HCT116 (cell line): ENCODE measurements at regions not wholly inside any gene's neighbourhood (a gene's known extent, or its start where the extent isn't known, plus 50 kb on each side); places are given as distances from the start of the nearest gene placed in this dataset.

Experiments used
- ATAC-seq: fragments of 200-7000 bp; cut with Tn5 transposase; 2 replicates; pipeline ENCODE4 v1.9.1; 2020; ENCODE audit warnings: mild to moderate bottlenecking, moderate library complexity
- BruUV-seq: library from RNA; stranded (reverse); fragments of 400-500 nt; replicated peaks from 2 replicates; lab custom pipeline; 2021; lab: Mats Ljungman, UMichigan
- CTCF ChIA-PET: fragments of 300-600 bp; sonication (Branson Sonifier 250); formaldehyde crosslinking; loops from one replicate; lab custom pipeline; 2021; ENCODE audit warnings: antibody characterized with exemption; lab: Charles Lee
- POLR2A ChIA-PET: fragments of 300-600, 350-600 bp; sonication (Branson Sonifier 250); formaldehyde crosslinking; loops from one replicate; lab custom pipeline; 2021; ENCODE audit warnings: antibody characterized with exemption; lab: Charles Lee
- RAD21 ChIA-PET, 2 experiments: fragments of 300-600 bp; sonication (Branson Sonifier 250); formaldehyde crosslinking; loops; one replicate each; lab custom pipeline; 2023; ENCODE audit warnings: low total read pairs in 2 of 2; ENCODE audit not compliant: uncharacterized antibody in 2 of 2, unreplicated experiment in 2 of 2, low non-redundant PET in 1 of 2; lab: Charles Lee
- DNase-seq: peaks from one replicate; pipeline ENCODE4 v3.0.0-alpha.2; 2010; ENCODE audit warnings: low read depth, low spot score
- H2AFZ ChIP-seq: fragments of 200-600 bp; shearing (Covaris generic), sonication (generic); 2 replicates; pipeline ENCODE4 v1.6.1; 2017; ENCODE audit warnings: low read depth, mixed run types, mixed read lengths, antibody characterized with exemption, low read length; ENCODE audit not compliant: poor library complexity, severe bottlenecking
- H3K27ac ChIP-seq: 2 replicates; pipeline ENCODE4 v1.5.1; 2012; ENCODE audit warnings: low read depth, low read length
- H3K27me3 ChIP-seq: fragments of 200-600 bp; sonication (generic); 2 replicates; pipeline ENCODE4 v1.6.1; 2016; ENCODE audit warnings: mixed run types, low read length, mixed read lengths; ENCODE audit not compliant: insufficient read depth
- H3K36me3 ChIP-seq, 2 experiments: fragments of 200-500 bp in 1 of 2; fragments of 200-600 bp in 1 of 2; sonication (Bioruptor generic) in 1 of 2; sonication (generic) in 1 of 2; 2 replicates each; pipeline versions ENCODE4 v1.5.1 to v1.6.1; 2014 to 2016; ENCODE audit warnings: low read length in 2 of 2, inconsistent platforms in 1 of 2, mixed read lengths in 1 of 2, mixed run types in 1 of 2; ENCODE audit not compliant: insufficient read depth in 2 of 2, control insufficient read depth in 1 of 2
- H3K4me1 ChIP-seq, 2 experiments: fragments of 200-600 bp in 1 of 2; sonication (generic) in 1 of 2; 2 replicates each; pipeline versions ENCODE4 v1.5.1 to v1.6.1; 2012 to 2017; ENCODE audit warnings: low read length in 2 of 2, inconsistent platforms in 1 of 2, mild to moderate bottlenecking in 1 of 2, mixed read lengths in 1 of 2, mixed run types in 1 of 2, moderate library complexity in 1 of 2; ENCODE audit not compliant: insufficient read depth in 2 of 2, control insufficient read depth in 1 of 2
- H3K4me2 ChIP-seq: fragments of 200-600 bp; sonication (generic); 2 replicates; pipeline ENCODE4 v1.6.1; 2017; ENCODE audit warnings: mixed run types, low read length, mixed read lengths
- H3K4me3 ChIP-seq, 2 experiments: fragments of 200-600 bp in 1 of 2; sonication (generic) in 1 of 2; replicated peaks in 1 of 2; 2 replicates each; pipeline ENCODE4 v1.5.1; 2011 to 2016; ENCODE audit warnings: low read length in 2 of 2, control low read depth in 1 of 2, low read depth in 1 of 2, mild to moderate bottlenecking in 1 of 2, mixed read lengths in 1 of 2, mixed run types in 1 of 2
- H3K79me2 ChIP-seq: fragments of 200-600 bp; sonication (generic); 2 replicates; pipeline ENCODE4 v1.6.1; 2017; ENCODE audit warnings: mild to moderate bottlenecking, mixed run types, low read length, moderate library complexity, mixed read lengths; ENCODE audit not compliant: insufficient read depth
- H3K9ac ChIP-seq: fragments of 200-600 bp; sonication (generic); 2 replicates; pipeline ENCODE4 v1.6.1; 2016; ENCODE audit warnings: low read length, mixed read lengths
- H3K9me2 ChIP-seq: fragments of 200-600 bp; sonication (generic), shearing (Covaris generic); 2 replicates; pipeline ENCODE4 v1.6.1; 2017; ENCODE audit warnings: mixed run types, mild to moderate bottlenecking, moderate library complexity; ENCODE audit not compliant: insufficient read depth
- H3K9me3 ChIP-seq, 2 experiments: fragments of 200-500 bp in 1 of 2; fragments of 200-600 bp in 1 of 2; sonication (Bioruptor generic) in 1 of 2; sonication (generic) in 1 of 2; 2 replicates each; pipeline ENCODE4 v1.6.1; 2014 to 2017; ENCODE audit warnings: low read length in 2 of 2, mixed read lengths in 2 of 2, inconsistent platforms in 1 of 2, low read depth in 1 of 2, mild to moderate bottlenecking in 1 of 2, mixed run types in 1 of 2, moderate library complexity in 1 of 2; ENCODE audit not compliant: control insufficient read depth in 1 of 2, insufficient read depth in 1 of 2
- H4K20me1 ChIP-seq: fragments of 200-600 bp; sonication (generic), shearing (Covaris generic); 2 replicates; pipeline ENCODE4 v1.6.1; 2017; ENCODE audit warnings: mixed run types, mild to moderate bottlenecking, moderate library complexity; ENCODE audit not compliant: insufficient read depth
- SP1 ChIP-seq: IDR thresholded peaks from 2 replicates; pipeline ENCODE4 v1.6.1; 2012; ENCODE audit warnings: low read depth
- intact Hi-C: fragments of 100-400 bp; cut with micrococcal nuclease; formaldehyde crosslinking; loops from 2 replicates; pipeline ENCODE4 v1.10.0; 2022
- TF ChIP-seq, protein P1 (sequence below), 3 experiments: fragments of 200-600 bp in 1 of 3; sonication (generic) in 1 of 3; IDR thresholded peaks in 2 of 3; conservative IDR thresholded peaks in 1 of 3; 2 replicates each; pipeline ENCODE4 v1.5.1; 2012 to 2017; ENCODE audit warnings: low read depth in 2 of 3, low read length in 2 of 3, antibody characterized with exemption in 1 of 3, borderline replicate concordance in 1 of 3, control low read depth in 1 of 3, mild to moderate bottlenecking in 1 of 3, mixed read lengths in 1 of 3, mixed run types in 1 of 3, moderate library complexity in 1 of 3; ENCODE audit not compliant: insufficient read depth in 1 of 3
- TF ChIP-seq, protein P2 (sequence below): IDR thresholded peaks from 2 replicates; pipeline ENCODE4 v1.6.1; 2011; ENCODE audit warnings: mild to moderate bottlenecking, low read length, moderate library complexity; ENCODE audit not compliant: insufficient replicate concordance; ENCODE audit errors: extremely low read depth

- no peaks in the 10 kb centered on the region for H4K20me1 ChIP-seq
- ATAC-seq, result no peak
- ChIA-PET RAD21 (no interaction called here), CTCF (no interaction called here)
- intact Hi-C loops, result no loop called here
- TF ChIP-seq, protein P1, sequence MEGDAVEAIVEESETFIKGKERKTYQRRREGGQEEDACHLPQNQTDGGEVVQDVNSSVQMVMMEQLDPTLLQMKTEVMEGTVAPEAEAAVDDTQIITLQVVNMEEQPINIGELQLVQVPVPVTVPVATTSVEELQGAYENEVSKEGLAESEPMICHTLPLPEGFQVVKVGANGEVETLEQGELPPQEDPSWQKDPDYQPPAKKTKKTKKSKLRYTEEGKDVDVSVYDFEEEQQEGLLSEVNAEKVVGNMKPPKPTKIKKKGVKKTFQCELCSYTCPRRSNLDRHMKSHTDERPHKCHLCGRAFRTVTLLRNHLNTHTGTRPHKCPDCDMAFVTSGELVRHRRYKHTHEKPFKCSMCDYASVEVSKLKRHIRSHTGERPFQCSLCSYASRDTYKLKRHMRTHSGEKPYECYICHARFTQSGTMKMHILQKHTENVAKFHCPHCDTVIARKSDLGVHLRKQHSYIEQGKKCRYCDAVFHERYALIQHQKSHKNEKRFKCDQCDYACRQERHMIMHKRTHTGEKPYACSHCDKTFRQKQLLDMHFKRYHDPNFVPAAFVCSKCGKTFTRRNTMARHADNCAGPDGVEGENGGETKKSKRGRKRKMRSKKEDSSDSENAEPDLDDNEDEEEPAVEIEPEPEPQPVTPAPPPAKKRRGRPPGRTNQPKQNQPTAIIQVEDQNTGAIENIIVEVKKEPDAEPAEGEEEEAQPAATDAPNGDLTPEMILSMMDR (IDR thresholded peaks at IDR 0.05 in 2 of 3, conservative IDR thresholded peaks at IDR 0.05 in 1 of 3; ENCODE audit: borderline replicate concordance in 1 of 3, insufficient read depth in 1 of 3, low read depth in 2 of 3, low read length in 2 of 3), result no peak
- no peak for TF ChIP-seq SP1
- TF ChIP-seq, protein P2, sequence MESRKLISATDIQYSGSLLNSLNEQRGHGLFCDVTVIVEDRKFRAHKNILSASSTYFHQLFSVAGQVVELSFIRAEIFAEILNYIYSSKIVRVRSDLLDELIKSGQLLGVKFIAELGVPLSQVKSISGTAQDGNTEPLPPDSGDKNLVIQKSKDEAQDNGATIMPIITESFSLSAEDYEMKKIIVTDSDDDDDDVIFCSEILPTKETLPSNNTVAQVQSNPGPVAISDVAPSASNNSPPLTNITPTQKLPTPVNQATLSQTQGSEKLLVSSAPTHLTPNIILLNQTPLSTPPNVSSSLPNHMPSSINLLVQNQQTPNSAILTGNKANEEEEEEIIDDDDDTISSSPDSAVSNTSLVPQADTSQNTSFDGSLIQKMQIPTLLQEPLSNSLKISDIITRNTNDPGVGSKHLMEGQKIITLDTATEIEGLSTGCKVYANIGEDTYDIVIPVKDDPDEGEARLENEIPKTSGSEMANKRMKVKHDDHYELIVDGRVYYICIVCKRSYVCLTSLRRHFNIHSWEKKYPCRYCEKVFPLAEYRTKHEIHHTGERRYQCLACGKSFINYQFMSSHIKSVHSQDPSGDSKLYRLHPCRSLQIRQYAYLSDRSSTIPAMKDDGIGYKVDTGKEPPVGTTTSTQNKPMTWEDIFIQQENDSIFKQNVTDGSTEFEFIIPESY, result no peak
- TF ChIP-seq, all 23 proteins: peak for 0
- no peak for DNase-seq
- Histone ChIP-seq H3K9me3 (no peaks in the 10 kb centered on the region), H3K27ac (no peak overlapping the region), H3K27me3 (no peaks in the 10 kb centered on the region), H3K4me1 (no peaks in the 10 kb centered on the region; a peak in 1 of 4 replicates), H2AFZ (no peak overlapping the region), H3K79me2 (no peaks in the 10 kb centered on the region), H3K36me3 (no peaks in the 10 kb centered on the region), H3K4me3 (no peak overlapping the region), H3K9me2 (no peaks in the 10 kb centered on the region; the same call in 1 of the 2 replicates), H3K9ac (no peak overlapping the region), H3K4me2 (no peak overlapping the region)
- no TSS peak for BruUV-seq
- POLR2A ChIA-PET, result no interaction called here
Observed at GRCh38 chr2:238703436-238703835, 144.4 kb upstream of the TWIST2 start.
